ENCODE measurements at regions not wholly inside any gene's neighbourhood (a gene's known extent, or its start where the extent isn't known, plus 50 kb on each side); places are given as distances from the start of the nearest gene placed in this dataset.

DNA sequence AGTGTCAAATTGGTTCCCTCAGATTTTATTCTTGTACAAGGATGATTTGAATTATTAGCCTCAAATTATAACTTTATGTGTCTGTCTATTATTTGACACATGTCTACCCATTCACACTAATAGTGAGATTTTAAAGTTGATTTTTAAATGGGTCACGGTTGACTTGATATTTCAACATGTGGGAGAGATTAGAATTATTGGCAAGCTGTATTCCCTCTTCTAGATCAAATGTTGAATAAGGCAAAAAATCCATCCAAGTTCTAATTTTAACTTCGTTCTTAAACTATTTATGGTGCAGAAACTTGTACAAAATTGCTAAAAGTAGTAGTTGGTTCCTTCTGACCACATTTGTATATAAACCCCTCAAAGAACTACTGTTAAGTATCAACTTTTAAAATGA is 1498.0 kb downstream of the STIM2 start:
- TF ChIP-seq, protein P1, sequence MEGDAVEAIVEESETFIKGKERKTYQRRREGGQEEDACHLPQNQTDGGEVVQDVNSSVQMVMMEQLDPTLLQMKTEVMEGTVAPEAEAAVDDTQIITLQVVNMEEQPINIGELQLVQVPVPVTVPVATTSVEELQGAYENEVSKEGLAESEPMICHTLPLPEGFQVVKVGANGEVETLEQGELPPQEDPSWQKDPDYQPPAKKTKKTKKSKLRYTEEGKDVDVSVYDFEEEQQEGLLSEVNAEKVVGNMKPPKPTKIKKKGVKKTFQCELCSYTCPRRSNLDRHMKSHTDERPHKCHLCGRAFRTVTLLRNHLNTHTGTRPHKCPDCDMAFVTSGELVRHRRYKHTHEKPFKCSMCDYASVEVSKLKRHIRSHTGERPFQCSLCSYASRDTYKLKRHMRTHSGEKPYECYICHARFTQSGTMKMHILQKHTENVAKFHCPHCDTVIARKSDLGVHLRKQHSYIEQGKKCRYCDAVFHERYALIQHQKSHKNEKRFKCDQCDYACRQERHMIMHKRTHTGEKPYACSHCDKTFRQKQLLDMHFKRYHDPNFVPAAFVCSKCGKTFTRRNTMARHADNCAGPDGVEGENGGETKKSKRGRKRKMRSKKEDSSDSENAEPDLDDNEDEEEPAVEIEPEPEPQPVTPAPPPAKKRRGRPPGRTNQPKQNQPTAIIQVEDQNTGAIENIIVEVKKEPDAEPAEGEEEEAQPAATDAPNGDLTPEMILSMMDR (IDR thresholded peaks at IDR 0.05), result no peak
- TF ChIP-seq POLR2A (IDR thresholded peaks at IDR 0.05), result no peak
